K562 (cell line): ENCODE measurements at regions not wholly inside any gene's neighbourhood (a gene's known extent, or its start where the extent isn't known, plus 50 kb on each side); places are given as distances from the start of the nearest gene placed in this dataset.

Experiments used
- HINFP ChIP-seq: fragments of 450-650 bp; conservative IDR thresholded peaks from 2 replicates; pipeline ENCODE4 v1.6.1; 2016; ENCODE audit warnings: missing genetic modification characterization, low read depth, mild to moderate bottlenecking, control low read depth, missing compliant biosample characterization
- MBD1 ChIP-seq: fragments of 250-450 bp; sonication (Bioruptor Pico); IDR thresholded peaks from 2 replicates; pipeline ENCODE4 v1.8.0; 2022; ENCODE audit warnings: inconsistent platforms
- MYBL2 ChIP-seq, 2 experiments: fragments of 450-650 bp in 1 of 2; sonication (generic) in 1 of 2; formaldehyde crosslinking in 1 of 2; IDR thresholded peaks; 2 replicates each; pipeline versions ENCODE4 v1.6.1 to v1.8.1; 2017 to 2022; ENCODE audit warnings: borderline replicate concordance in 1 of 2, inconsistent platforms in 1 of 2, low read depth in 1 of 2, mild to moderate bottlenecking in 1 of 2, missing genetic modification reagents in 1 of 2, moderate library complexity in 1 of 2
- NFATC3 ChIP-seq: fragments of 450-650 bp; IDR thresholded peaks from 2 replicates; pipeline ENCODE4 v1.6.1; 2017; ENCODE audit warnings: mild to moderate bottlenecking
- RERE ChIP-seq: sonication (generic); formaldehyde crosslinking; IDR thresholded peaks from 2 replicates; pipeline ENCODE4 v1.8.0; 2023; ENCODE audit warnings: missing genetic modification reagents, mild to moderate bottlenecking, borderline replicate concordance
- ZNF586 ChIP-seq: fragments of 450-650 bp; formaldehyde crosslinking; conservative IDR thresholded peaks from 2 replicates; pipeline ENCODE4 v1.4.0; 2020; ENCODE audit warnings: mild to moderate bottlenecking, moderate library complexity

GRCh38 chr16:54590836-54591235 is 304.2 kb upstream of the IRX3 start (continued):
- TF ChIP-seq RERE (CRISPR knock-in tag) (no peak), ZNF586 (CRISPR knock-in tag) (no peak), MYBL2 (IDR thresholded peaks at IDR 0.05; ENCODE audit: low read depth) (no peak), MYBL2 (CRISPR knock-in tag; IDR thresholded peaks at IDR 0.05; ENCODE audit: borderline replicate concordance) (no peak), NFATC3 (no peak), HINFP (tag) (no peak), MBD1 (CRISPR knock-in tag) (no peak)
- TF ChIP-seq, all 486 proteins: peak for 0
